Neural crest cell (in vitro differentiated cells): ENCODE measurements at regions not wholly inside any gene's neighbourhood (a gene's known extent, or its start where the extent isn't known, plus 50 kb on each side); places are given as distances from the start of the nearest gene placed in this dataset.

Experiments used
- DNase-seq: peaks from one replicate; pipeline ENCODE4 v3.0.0; 2021; ENCODE audit warnings: low read depth, mixed read lengths, low spot score
- H3K27ac Mint-ChIP-seq: one replicate; pipeline ENCODE4 v1.8.0; 2021; ENCODE audit warnings: mild to moderate bottlenecking, mixed read lengths; ENCODE audit not compliant: unreplicated experiment
- H3K27me3 Mint-ChIP-seq: 2 replicates; pipeline ENCODE4 v1.8.0; 2021; ENCODE audit warnings: low read depth, mild to moderate bottlenecking, mixed read lengths
- H3K36me3 Mint-ChIP-seq: 2 replicates; pipeline ENCODE4 v1.8.0; 2021; ENCODE audit warnings: low read depth, mild to moderate bottlenecking, mixed read lengths
- H3K4me1 Mint-ChIP-seq: 2 replicates; pipeline ENCODE4 v1.8.0; 2021; ENCODE audit warnings: mixed read lengths
- H3K4me3 Mint-ChIP-seq: one replicate; pipeline ENCODE4 v1.8.0; 2021; ENCODE audit warnings: mild to moderate bottlenecking, mixed read lengths
- H3K9me3 Mint-ChIP-seq: 2 replicates; pipeline ENCODE4 v1.8.0; 2021; ENCODE audit warnings: mixed read lengths
- CTCF ChIP-seq: fragments of 200-600 bp; sonication (generic); conservative IDR thresholded peaks from 2 replicates; pipeline ENCODE4 v1.5.0; 2021; ENCODE audit warnings: antibody characterized with exemption, mild to moderate bottlenecking

- peaks cover 17% of the 10 kb centered on the region for H3K4me1 Mint-ChIP-seq
- H3K27me3 Mint-ChIP-seq = no peaks in the 10 kb centered on the region
- no peaks in the 10 kb centered on the region for H3K36me3 Mint-ChIP-seq
- no peak overlapping the region for H3K4me3 Mint-ChIP-seq
- TF ChIP-seq CTCF = no peak
- H3K27ac Mint-ChIP-seq = no peak overlapping the region
- DNase-seq = no peak
- peaks cover 5% of the 10 kb centered on the region for H3K9me3 Mint-ChIP-seq
These were observed 122.0 kb downstream of the GAS1 start for GRCh38 chr9:86825299-86825698.

GRCh38 chr9:86822006-86822801, 125.1 kb downstream of the GAS1 start:
- Mint-ChIP-seq H3K4me3 (no peak overlapping the region), H3K36me3 (no peaks in the 10 kb centered on the region), H3K27ac (no peak overlapping the region), H3K9me3 (peaks cover 9% of the 10 kb centered on the region), H3K4me1 (peaks cover 13% of the 10 kb centered on the region), H3K27me3 (no peaks in the 10 kb centered on the region)
- no peak for TF ChIP-seq CTCF
- no peak for DNase-seq

- H3K36me3 Mint-ChIP-seq = peaks cover 2% of the 10 kb centered on the region
- H3K27ac Mint-ChIP-seq = no peak overlapping the region
- DNase-seq = no peak
- H3K4me1 Mint-ChIP-seq = peaks cover 13% of the 10 kb centered on the region
- H3K27me3 Mint-ChIP-seq = no peaks in the 10 kb centered on the region
- TF ChIP-seq CTCF = no peak
- no peak overlapping the region for H3K4me3 Mint-ChIP-seq
- H3K9me3 Mint-ChIP-seq = peaks cover 9% of the 10 kb centered on the region
These were observed 126.1 kb downstream of the GAS1 start for GRCh38 chr9:86821006-86821845.

GRCh38 chr9:86819552-86819951, 127.8 kb downstream of the GAS1 start:
- no peak for TF ChIP-seq CTCF
- DNase-seq = no peak
- Mint-ChIP-seq H3K4me1 (peaks cover 13% of the 10 kb centered on the region), H3K9me3 (peaks cover 9% of the 10 kb centered on the region), H3K27ac (no peak overlapping the region), H3K36me3 (peaks cover 2% of the 10 kb centered on the region), H3K4me3 (no peak overlapping the region), H3K27me3 (no peaks in the 10 kb centered on the region)

- Mint-ChIP-seq H3K4me3 (no peak overlapping the region), H3K27ac (no peak overlapping the region), H3K27me3 (no peaks in the 10 kb centered on the region), H3K36me3 (peaks cover 2% of the 10 kb centered on the region), H3K4me1 (peaks cover 13% of the 10 kb centered on the region), H3K9me3 (peaks cover 9% of the 10 kb centered on the region)
- no peak for DNase-seq
- TF ChIP-seq CTCF = no peak
These were observed 128.7 kb downstream of the GAS1 start for GRCh38 chr9:86818636-86819035.
